ENCODE measurements at regions not wholly inside any gene's neighbourhood (a gene's known extent, or its start where the extent isn't known, plus 50 kb on each side); places are given as distances from the start of the nearest gene placed in this dataset.

GRCh38 chr1:219837994-219838294 is 90.4 kb downstream of the SLC30A10 start:
- TF ChIP-seq EGR1 (IDR thresholded peaks at IDR 0.05; ENCODE audit: borderline replicate concordance in 1 of 2, low read depth in 2 of 2, low read length in 2 of 2): no peak
- TF ChIP-seq USF2 (IDR thresholded peaks at IDR 0.05; ENCODE audit: borderline replicate concordance, low read depth, low read length): no peak
- TF ChIP-seq, protein P1, sequence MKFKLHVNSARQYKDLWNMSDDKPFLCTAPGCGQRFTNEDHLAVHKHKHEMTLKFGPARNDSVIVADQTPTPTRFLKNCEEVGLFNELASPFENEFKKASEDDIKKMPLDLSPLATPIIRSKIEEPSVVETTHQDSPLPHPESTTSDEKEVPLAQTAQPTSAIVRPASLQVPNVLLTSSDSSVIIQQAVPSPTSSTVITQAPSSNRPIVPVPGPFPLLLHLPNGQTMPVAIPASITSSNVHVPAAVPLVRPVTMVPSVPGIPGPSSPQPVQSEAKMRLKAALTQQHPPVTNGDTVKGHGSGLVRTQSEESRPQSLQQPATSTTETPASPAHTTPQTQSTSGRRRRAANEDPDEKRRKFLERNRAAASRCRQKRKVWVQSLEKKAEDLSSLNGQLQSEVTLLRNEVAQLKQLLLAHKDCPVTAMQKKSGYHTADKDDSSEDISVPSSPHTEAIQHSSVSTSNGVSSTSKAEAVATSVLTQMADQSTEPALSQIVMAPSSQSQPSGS (IDR thresholded peaks at IDR 0.05; ENCODE audit: low read length): no peak
- TF ChIP-seq CTCF (IDR thresholded peaks at IDR 0.05 in 2 of 3, conservative IDR thresholded peaks at IDR 0.05 in 1 of 3; ENCODE audit: control insufficient read depth in 2 of 3, extremely low read depth in 1 of 3, insufficient read depth in 1 of 3, low read depth in 3 of 3, low read length in 3 of 3): no peak
- no peak for TF ChIP-seq SREBF1 (IDR thresholded peaks at IDR 0.05; ENCODE audit: low read length)
- no peak for TF ChIP-seq NRF1 (conservative IDR thresholded peaks at IDR 0.05; ENCODE audit: low read depth, low read length)

All from GM12878 (cell line).